Ammon's horn (tissue), 1 donor: ENCODE measurements at regions not wholly inside any gene's neighbourhood (a gene's known extent, or its start where the extent isn't known, plus 50 kb on each side); places are given as distances from the start of the nearest gene placed in this dataset.

Experiments
- DNase-seq: peaks from one replicate; pipeline ENCODE4 v3.0.0-alpha.2; 2016; ENCODE audit warnings: low spot score

- DNase-seq = peak; percentile 5
These were observed 455.9 kb upstream of the SOX11 start for GRCh38 chr2:5236249-5236648.

DNA sequence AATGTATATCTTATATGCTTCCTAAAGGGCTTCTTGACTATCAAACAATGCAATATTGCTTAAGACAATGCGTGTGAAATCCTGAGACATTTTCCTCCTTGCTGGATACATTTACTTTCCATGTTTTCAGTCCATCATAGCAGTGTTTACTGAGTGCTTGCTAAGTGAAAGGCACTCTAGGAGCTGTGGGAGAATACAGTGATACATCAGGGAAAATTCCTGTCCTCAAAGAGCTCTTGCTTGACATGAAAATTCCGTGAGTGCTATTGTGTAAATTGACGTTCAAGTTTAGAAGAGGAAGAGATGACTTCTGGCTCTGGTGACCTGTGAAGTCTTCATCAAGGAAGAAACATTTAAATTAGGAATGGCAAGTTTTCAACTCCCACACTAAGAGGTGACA, 449.4 kb upstream of the SOX11 start:
- no peak for DNase-seq

- DNase-seq = no peak
These were observed 441.7 kb upstream of the SOX11 start for GRCh38 chr2:5250482-5250881.

DNA sequence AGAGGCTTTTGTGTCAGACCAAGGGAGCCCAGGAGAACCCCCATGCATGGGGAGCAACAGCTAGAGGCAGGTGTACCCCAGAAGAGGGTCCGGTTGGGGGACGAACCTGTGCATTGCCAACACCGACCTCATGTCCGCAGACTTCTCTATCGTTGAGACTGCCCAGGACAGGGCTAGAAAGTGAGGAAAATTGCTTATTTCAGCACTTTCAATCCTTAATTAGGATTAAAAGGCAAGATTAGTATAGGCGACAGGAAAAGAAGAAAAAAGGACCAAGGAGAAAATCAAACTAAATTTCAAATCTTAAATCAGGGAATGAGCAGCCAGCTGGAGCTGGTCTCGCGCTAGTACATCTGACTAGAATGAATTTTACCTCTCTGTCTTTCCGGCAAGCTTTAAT, 438.9 kb upstream of the SOX11 start:
- no peak for DNase-seq

DNA sequence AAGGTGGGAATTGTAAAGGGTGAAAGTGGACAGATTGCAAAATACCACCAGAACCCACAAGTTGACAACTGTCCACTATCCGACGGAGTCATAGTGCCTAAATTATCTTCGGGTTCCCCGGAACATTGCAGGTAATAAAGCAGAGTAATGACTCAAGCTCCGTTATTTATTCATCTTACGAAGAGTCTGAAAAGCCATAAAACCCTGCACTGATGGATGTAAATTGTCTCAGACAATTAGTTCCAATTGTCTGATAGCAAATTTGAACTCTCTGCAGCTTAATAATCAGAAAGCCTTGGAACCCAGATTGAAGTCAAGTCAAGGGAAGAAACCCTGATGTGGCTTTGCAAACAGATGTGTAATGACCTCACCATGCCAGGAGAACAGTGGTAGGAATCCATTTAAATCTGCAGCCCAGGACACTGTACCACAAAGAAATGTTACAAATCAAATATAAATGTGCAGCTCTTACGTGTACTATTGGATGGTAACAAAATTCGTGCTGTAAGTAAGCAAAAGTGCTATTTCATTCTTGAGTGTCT, 437.3 kb upstream of the SOX11 start:
- DNase-seq = no peak

DNA sequence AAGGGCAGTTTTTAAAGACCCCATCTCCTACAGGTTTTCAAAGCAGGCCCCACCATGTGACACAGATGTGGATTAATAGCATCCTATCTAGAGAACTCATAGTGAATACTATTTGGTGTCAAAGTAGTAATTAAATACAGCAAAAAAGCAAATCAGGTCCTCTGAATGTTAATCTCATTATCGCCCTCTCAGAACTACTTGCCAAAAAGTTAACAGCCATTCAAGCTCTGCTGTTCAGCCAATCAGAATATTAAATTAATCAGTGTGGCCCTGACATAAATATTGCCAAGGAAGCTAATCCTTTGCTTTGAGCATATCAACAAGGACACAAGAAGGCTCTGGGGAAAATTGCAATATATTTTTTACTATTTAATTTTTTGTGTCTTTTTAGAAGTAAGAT, 428.9 kb upstream of the SOX11 start:
- DNase-seq = no peak

GRCh38 chr2:5264361-5264760, 427.8 kb upstream of the SOX11 start:
- DNase-seq = no peak

DNA sequence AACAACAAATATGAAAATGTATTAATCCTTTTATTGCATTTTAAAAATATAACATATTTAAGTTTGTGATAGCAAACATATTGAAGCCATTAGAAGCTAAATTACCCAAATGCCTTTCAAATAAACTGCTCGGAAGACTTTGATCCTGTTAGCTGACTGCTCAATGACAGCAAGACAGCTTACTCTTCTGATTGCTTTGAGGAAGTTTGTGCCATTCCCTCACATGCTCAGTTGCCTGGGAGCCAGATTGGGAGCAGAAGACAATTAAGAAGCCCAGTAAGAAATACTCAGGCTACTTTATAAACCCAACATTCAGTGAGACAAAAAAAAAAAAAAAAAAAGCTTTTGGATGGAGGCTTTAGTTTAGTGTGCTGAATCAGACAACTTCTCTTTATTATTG, 407.1 kb upstream of the SOX11 start:
- no peak for DNase-seq

- DNase-seq = no peak
These were observed 406.1 kb upstream of the SOX11 start for GRCh38 chr2:5285872-5286769.

- DNase-seq = no peak
These were observed 404.4 kb upstream of the SOX11 start for GRCh38 chr2:5287558-5288334.

DNA sequence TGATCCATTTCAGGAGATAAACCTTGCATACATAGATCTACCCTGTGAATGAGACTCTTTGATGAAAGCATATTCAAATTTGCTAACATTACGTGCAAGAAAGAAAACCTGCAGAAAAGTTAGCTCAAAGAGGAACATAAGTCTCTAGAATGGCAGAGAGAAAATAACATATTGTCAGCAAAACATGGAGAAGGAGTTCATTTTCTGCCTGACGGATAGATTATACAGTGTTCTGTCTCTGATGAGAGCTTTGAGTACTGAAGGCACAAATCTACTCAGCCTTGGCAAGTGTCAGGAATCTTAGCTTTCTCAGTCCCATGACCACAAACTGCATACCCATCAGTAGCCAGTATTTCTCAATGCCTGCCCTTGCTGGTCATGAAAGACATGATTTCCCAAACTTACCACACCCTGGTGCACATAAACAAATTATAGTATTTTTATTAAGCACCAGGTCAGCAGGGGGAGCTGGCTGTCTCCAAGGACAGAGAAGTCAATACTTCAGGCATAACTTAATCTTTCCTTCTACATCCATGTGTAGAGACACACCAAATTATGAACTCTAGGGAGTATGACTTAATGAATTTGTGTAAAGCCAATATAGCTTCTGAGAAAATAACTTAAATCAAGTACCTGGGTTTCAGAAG, 401.2 kb upstream of the SOX11 start:
- DNase-seq = no peak

DNA sequence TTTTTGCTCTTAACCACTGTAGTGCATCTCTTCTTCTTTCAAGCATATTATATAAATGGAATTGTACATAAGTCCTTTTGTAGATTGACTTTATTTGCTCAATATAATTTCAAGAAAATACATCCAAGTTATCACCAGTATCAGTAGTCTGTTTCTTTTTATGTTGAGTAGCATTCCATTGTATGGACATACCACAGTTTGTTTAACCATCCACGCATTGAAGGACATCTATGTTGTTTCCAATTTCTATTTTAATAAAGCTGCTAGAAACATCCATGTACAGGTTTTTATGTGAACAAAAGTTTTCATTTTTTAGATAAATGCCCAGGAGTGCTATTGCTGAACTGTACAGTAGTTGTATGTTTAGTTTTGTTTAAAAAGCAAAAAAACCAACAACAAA, 387.5 kb upstream of the SOX11 start:
- DNase-seq = no peak

DNA sequence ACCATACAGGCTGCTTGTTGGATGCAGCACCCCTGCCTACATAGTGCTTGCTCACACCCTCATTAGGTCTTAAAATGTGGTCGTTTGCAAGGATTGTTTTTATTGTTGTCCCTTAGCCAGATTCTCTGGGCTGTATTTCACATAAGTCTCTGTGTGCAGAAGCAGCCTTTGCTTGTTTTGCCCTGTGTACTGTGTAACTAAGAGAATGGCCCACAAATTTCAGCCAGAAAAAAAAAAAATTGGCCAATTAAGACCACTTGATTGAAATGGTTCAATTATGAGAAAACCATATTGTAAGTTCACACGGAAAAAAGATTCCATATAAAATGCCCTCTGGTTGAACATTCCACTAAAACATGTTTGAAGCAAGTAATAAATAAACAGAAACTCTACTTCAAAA, 377.1 kb upstream of the SOX11 start:
- DNase-seq = no peak

DNA sequence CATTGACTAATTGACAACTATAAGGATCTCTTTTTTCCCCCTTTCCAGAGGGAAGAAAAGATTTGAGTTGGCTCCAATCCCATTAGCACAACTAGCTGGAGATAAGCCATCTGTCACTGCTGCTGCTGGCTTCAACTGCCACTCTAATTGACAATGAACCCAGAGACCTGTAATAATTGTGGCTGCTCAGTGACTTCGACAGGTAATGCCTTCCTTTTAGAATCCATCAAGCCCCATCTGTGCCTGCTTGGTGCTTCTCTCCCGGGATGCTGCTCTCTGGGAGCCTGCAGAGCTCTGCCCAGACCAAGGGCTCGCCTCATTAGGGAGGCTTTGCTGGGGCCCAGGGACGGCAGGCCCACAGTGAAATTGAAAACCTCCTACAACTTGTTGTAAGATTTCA, 376.7 kb upstream of the SOX11 start:
- DNase-seq = no peak

DNA sequence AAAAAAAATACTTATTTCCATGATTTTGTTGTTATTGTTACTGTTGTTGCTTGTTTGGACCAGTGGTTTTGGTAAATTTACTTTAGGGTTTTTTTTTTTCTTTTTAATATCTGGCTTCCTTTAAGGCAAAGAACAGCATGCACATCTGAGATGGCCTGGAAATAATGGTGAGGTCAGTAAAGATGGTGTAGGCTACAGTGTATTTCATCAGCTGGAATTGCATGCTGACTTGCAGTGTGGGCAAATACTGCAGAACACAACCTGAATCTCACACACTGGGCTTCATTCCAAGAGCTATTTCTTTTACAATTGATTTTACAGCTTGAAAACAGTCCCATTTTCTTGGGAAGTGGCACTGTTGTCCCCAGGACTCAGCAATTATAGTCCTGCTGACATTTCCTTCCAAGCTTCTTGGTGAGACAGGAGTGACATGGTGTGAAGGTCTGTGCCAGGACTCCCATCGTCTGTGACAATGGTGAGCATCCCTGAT, 376.1 kb upstream of the SOX11 start:
- DNase-seq = no peak

GRCh38 chr2:5319493-5319892, 372.7 kb upstream of the SOX11 start:
- no peak for DNase-seq

GRCh38 chr2:5322396-5322795, 369.8 kb upstream of the SOX11 start:
- no peak for DNase-seq

DNA sequence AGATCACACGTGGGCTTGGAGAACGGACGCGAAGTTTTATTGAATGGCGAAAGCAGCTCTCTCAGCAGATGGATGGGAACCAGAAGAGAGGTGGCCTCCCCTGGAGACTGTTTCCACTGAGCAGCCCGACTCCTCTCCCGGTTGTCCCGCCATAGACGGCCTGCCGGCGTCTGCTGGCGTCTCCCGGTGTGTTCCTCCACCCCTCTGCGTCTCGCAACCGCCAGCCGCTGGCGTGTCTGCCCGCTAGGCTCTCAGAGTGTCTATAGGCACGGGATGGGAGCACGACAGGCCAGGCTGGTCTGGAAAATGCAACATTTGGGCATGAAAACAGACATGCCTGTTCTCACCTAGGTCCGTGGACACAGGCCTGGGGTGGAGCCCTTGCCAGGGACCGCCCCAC, 366.7 kb upstream of the SOX11 start:
- no peak for DNase-seq

- no peak for DNase-seq
These were observed 363.4 kb upstream of the SOX11 start for GRCh38 chr2:5328826-5329225.

DNA sequence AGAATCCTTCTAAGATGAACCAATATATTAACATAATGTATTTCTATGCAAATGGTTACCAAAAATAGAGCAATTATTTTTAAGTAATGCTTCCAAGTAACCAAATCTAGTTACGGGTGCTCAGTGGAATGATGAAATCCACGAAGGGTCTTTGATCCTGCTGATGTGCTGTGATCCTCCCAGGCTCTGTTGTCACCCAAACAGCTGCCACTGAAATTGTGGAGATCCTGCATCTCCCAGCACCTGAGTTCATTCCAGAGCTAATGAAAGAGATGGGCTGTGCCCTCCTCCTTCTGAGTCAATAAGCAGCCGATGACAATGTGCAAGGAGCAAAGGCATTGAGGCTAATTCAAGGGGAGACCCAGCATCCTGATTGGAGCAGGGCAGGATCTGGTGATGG, 362.4 kb upstream of the SOX11 start:
- no peak for DNase-seq

DNA sequence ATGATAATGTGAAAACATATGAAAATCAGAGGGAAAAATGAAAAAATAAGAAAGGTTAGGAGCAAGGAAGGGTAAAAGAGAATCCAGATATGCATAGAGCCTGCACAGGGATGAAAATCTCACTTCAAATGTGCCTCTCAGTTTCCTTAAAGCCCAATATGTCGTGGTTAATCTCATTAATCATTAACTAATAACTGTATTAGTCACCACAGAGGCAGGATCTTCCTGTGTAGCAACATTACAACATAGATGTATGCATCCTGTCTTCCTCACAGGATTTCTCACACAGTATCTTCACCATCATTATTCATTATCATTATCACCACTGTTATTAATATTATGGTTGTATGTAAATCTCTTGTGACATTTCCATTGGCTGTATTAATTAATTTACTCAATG, 361.2 kb upstream of the SOX11 start:
- no peak for DNase-seq

DNA sequence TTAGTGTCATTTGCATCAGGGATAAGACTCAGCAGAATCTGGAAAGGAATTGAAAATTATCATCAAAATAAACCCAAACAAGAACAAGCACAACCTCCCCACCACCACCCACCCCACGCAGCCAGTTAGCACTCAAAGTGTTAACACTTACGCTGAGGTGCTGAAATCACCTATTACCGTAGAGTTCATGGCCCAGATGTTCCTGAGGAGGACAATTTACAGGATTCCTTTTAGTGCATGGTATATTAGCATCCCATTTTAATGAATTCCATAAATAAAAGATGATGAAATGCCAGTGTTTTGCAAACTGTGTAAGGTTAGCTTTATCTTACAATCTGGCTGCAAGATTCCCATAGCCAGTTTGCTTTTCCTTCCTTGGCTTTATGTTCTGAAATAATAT, 359.3 kb upstream of the SOX11 start:
- DNase-seq = no peak

GRCh38 chr2:5339473-5339872, 352.7 kb upstream of the SOX11 start:
- no peak for DNase-seq
